PC-9 (cell line): ENCODE measurements at regions not wholly inside any gene's neighbourhood (a gene's known extent, or its start where the extent isn't known, plus 50 kb on each side); places are given as distances from the start of the nearest gene placed in this dataset.
"Not testable (repeated sequence)": the region's sequence is repeated elsewhere in the genome, so short reads cannot be mapped to it uniquely, and the experiment has no call there.

ENCODE experiments used
- BruUV-seq: library from RNA; stranded (reverse); fragments of 400-500 nt; replicated peaks from 2 replicates; lab custom pipeline; 2021; lab: Mats Ljungman, UMichigan
- CTCF ChIA-PET: fragments of 300-600 bp; sonication (Branson Sonifier 250); formaldehyde crosslinking; loops from one replicate; lab custom pipeline; 2022; ENCODE audit warnings: antibody characterized with exemption; lab: Charles Lee
- POLR2A ChIA-PET: fragments of 300-600 bp; sonication (Branson Sonifier 250); formaldehyde crosslinking; loops from one replicate; lab custom pipeline; 2022; ENCODE audit warnings: antibody characterized with exemption; ENCODE audit not compliant: unreplicated experiment; lab: Charles Lee
- DNase-seq, 2 experiments: peaks; one replicate each; pipeline versions ENCODE4 v3.0.0 to v3.0.0-alpha.2; 2015 to 2022; ENCODE audit warnings: mixed read lengths in 1 of 2
- H2AFZ ChIP-seq: fragments of 200-600 bp; sonication (generic); 2 replicates; pipeline ENCODE4 v1.8.1; 2017; ENCODE audit warnings: antibody characterized with exemption
- H3F3A ChIP-seq: fragments of 200-600 bp; sonication (generic); 2 replicates; pipeline ENCODE4 v1.8.1; 2017; ENCODE audit warnings: antibody characterized with exemption, mild to moderate bottlenecking, low read depth; ENCODE audit not compliant: insufficient read depth
- H3K27ac ChIP-seq: fragments of 200-600 bp; sonication (generic); 2 replicates; pipeline ENCODE4 v1.6.1; 2016; ENCODE audit warnings: mixed run types
- H3K27me3 ChIP-seq: fragments of 200-600 bp; sonication (generic); 2 replicates; pipeline ENCODE4 v1.6.1; 2016; ENCODE audit warnings: low read depth, mixed run types; ENCODE audit not compliant: insufficient read depth
- H3K36me3 ChIP-seq: fragments of 200-600 bp; sonication (generic); 2 replicates; pipeline ENCODE4 v1.6.1; 2016; ENCODE audit warnings: low read depth, mixed run types
- H3K4me1 ChIP-seq: fragments of 200-600 bp; sonication (generic); replicated peaks from 2 replicates; pipeline ENCODE4 v1.6.1; 2016; ENCODE audit warnings: mixed run types; ENCODE audit not compliant: insufficient read depth
- H3K4me2 ChIP-seq: fragments of 200-600 bp; sonication (generic); 2 replicates; pipeline ENCODE4 v1.6.1; 2017; ENCODE audit warnings: mixed run types
- H3K4me3 ChIP-seq: fragments of 200-600 bp; sonication (generic); 2 replicates; pipeline ENCODE4 v1.6.1; 2016; ENCODE audit warnings: mixed run types
- H3K79me2 ChIP-seq: fragments of 200-600 bp; sonication (generic); 2 replicates; pipeline ENCODE4 v1.6.1; 2017; ENCODE audit warnings: low read depth, mixed run types
- H3K9me2 ChIP-seq: fragments of 200-600 bp; sonication (generic); 2 replicates; pipeline ENCODE4 v1.8.1; 2017; ENCODE audit warnings: mild to moderate bottlenecking; ENCODE audit not compliant: insufficient read depth
- H3K9me3 ChIP-seq: fragments of 200-600 bp; sonication (generic); 2 replicates; pipeline ENCODE4 v1.8.1; 2016; ENCODE audit warnings: low read depth; ENCODE audit not compliant: insufficient read depth
- H4K20me1 ChIP-seq: fragments of 200-600 bp; sonication (generic); 2 replicates; pipeline ENCODE4 v1.8.1; 2017; ENCODE audit not compliant: insufficient read depth
- EZH2 ChIP-seq: fragments of 200-600 bp; sonication (generic); IDR thresholded peaks from 2 replicates; pipeline ENCODE4 v1.8.0; 2017; ENCODE audit warnings: antibody characterized with exemption, low read depth
- intact Hi-C: fragments of 100-400 bp; cut with micrococcal nuclease; formaldehyde crosslinking; loops from one replicate; pipeline ENCODE4 v1.10.0; 2022; ENCODE audit not compliant: unreplicated experiment
- TF ChIP-seq, protein P1 (sequence below): fragments of 200-600 bp; sonication (generic); conservative IDR thresholded peaks from 2 replicates; pipeline ENCODE4 v1.6.1; 2017; ENCODE audit warnings: mixed run types, antibody characterized with exemption, mild to moderate bottlenecking, moderate library complexity

DNA sequence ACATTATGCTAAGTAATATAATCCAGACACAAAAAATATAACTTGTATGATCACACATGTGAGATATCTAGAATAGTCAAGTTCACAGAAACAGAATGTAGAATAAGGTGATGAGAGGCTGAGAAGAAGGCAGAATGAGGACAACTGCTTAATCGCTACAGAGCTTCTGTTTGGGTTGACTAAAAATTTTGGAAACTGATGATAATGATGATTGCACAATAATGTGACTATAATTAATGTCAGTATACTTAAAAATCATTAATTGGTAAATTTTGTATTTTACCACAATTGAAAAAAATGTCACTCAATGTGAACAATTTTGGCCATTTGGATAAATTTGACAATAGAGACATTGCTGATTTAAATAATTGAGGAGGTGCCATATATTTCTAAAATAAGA is 1374.4 kb upstream of the CDH8 start:
- no peak overlapping the region for H3K4me3 ChIP-seq
- no peaks in the 10 kb centered on the region; the same call in 1 of the 2 replicates for H3K9me2 ChIP-seq
- DNase-seq, result no peak
- no peaks in the 10 kb centered on the region for H3K9me3 ChIP-seq
- no peaks in the 10 kb centered on the region for H3K27me3 ChIP-seq
- no peak for TF ChIP-seq EZH2
- TF ChIP-seq, protein P1, sequence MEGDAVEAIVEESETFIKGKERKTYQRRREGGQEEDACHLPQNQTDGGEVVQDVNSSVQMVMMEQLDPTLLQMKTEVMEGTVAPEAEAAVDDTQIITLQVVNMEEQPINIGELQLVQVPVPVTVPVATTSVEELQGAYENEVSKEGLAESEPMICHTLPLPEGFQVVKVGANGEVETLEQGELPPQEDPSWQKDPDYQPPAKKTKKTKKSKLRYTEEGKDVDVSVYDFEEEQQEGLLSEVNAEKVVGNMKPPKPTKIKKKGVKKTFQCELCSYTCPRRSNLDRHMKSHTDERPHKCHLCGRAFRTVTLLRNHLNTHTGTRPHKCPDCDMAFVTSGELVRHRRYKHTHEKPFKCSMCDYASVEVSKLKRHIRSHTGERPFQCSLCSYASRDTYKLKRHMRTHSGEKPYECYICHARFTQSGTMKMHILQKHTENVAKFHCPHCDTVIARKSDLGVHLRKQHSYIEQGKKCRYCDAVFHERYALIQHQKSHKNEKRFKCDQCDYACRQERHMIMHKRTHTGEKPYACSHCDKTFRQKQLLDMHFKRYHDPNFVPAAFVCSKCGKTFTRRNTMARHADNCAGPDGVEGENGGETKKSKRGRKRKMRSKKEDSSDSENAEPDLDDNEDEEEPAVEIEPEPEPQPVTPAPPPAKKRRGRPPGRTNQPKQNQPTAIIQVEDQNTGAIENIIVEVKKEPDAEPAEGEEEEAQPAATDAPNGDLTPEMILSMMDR, result no peak
- no peak overlapping the region for H2AFZ ChIP-seq
- CTCF ChIA-PET, result no interaction called here
- intact Hi-C loops, result no loop called here
- H4K20me1 ChIP-seq, result no peaks in the 10 kb centered on the region
- H3F3A ChIP-seq, result no peaks in the 10 kb centered on the region
- no peaks in the 10 kb centered on the region for H3K4me1 ChIP-seq
- no peaks in the 10 kb centered on the region for H3K36me3 ChIP-seq
- H3K4me2 ChIP-seq, result no peak overlapping the region
- BruUV-seq, result no TSS peak
- no peak overlapping the region for H3K27ac ChIP-seq
- POLR2A ChIA-PET, result no interaction called here
- H3K79me2 ChIP-seq, result no peaks in the 10 kb centered on the region

DNA sequence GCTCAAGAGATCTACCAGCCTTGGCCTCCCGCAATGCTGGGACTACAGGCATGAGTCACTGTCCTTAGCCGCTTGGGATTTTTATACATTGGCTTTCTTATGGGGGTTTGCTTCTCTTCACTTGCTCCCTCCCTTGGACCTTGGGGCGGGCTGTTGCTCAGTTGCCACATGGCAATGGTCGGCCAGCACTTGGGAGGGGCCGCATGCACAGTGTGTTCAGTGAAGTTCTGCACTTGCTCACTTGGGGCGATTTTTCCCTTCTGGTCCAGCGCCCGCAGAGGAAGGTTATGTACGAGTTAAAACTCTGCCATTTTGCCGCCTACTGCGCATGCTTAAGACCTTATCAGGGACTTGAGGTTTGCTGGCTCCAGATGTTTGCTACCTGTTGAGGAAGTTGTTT is 1367.6 kb upstream of the CDH8 start:
- Histone ChIP-seq H3K79me2 (no peaks in the 10 kb centered on the region), H4K20me1 (peaks cover 6% of the 10 kb centered on the region; the same call in 1 of the 2 replicates), H3K27me3 (no peaks in the 10 kb centered on the region), H3K4me2 (no peak overlapping the region), H3K9me2 (no peaks in the 10 kb centered on the region), H3K9me3 (no peaks in the 10 kb centered on the region), H3K36me3 (no peaks in the 10 kb centered on the region), H3K4me1 (no peaks in the 10 kb centered on the region), H2AFZ (no peak overlapping the region), H3K27ac (no peak overlapping the region), H3K4me3 (no peak overlapping the region), H3F3A (no peaks in the 10 kb centered on the region)
- no TSS peak for BruUV-seq
- intact Hi-C loops, result no loop called here
- DNase-seq, result no peak
- ChIA-PET CTCF (no interaction called here), POLR2A (no interaction called here)
- TF ChIP-seq, protein P1, result no peak
- TF ChIP-seq EZH2, result no peak

DNA sequence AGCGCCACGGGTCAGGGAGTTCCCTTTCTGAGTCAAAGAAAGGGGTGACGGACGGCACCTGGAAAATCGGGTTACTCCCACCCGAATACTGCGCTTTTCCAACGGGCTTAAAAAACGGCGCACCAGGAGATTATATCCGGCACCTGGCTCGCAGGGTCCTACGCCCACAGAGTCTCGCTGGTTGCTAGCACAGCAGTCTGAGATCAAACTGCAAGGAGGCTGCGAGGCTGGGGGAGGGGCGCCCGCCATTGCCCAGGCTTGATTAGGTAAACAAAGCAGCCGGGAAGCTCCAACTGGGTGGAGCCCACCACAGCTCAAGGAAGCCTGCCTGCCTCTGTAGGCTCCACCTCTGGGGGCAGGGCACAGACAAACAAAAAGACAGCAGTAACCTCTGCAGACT is 1352.0 kb upstream of the CDH8 start:
- H3K27me3 ChIP-seq, H3K9me2 ChIP-seq, H3K4me2 ChIP-seq, H4K20me1 ChIP-seq, H2AFZ ChIP-seq, H3K9me3 ChIP-seq, H3K4me1 ChIP-seq, intact Hi-C loops, H3K79me2 ChIP-seq, CTCF ChIA-PET, POLR2A ChIA-PET, DNase-seq, H3K4me3 ChIP-seq, BruUV-seq, H3K27ac ChIP-seq, H3F3A ChIP-seq, H3K36me3 ChIP-seq: not testable (repeated sequence)

DNA sequence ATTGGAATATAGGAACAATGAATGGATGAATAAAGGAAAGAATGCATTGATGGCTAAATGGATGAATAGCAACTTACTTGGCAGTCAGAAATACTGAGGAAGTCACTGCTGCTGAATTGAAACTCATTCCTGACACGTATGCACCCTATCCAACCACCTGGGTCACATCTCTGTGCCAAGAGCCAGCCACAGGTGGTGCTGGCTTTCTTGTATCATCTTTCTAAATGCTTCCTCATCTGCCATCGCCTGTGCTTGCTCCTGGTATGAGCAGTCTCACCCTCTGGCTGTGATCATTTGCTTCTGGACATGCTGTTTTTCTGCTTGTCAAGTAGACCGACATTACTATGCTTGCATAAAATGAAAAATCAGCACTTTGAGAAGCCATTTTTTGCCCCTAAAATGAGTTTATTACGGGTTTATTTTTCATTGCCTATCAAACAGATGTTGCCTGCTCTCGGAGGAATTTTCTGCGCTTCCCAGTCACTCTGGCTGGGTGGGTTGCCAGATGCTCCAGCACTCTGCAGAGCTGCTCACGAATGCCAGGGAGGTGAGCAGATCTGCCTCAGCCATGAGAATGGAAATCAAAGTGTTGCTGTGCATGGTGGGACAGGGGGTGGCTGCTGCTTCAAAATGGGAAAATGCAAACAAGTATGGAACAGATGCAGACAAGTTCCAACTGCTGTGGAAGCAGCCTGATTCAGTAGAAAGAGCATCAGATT is 1349.6 kb upstream of the CDH8 start:
- H3K79me2 ChIP-seq, result no peaks in the 10 kb centered on the region
- DNase-seq, result no peak
- H3K4me1 ChIP-seq, result no peaks in the 10 kb centered on the region
- no peaks in the 10 kb centered on the region for H3K9me2 ChIP-seq
- POLR2A ChIA-PET, result no interaction called here
- H3K27ac ChIP-seq, result no peak overlapping the region
- TF ChIP-seq EZH2, result no peak
- TF ChIP-seq, protein P1, result no peak
- H2AFZ ChIP-seq, result no peak overlapping the region
- CTCF ChIA-PET, result no interaction called here
- no peaks in the 10 kb centered on the region for H3F3A ChIP-seq
- no TSS peak for BruUV-seq
- H3K27me3 ChIP-seq, result no peaks in the 10 kb centered on the region
- no peak overlapping the region for H3K4me3 ChIP-seq
- H4K20me1 ChIP-seq, result no peaks in the 10 kb centered on the region
- H3K4me2 ChIP-seq, result no peak overlapping the region
- intact Hi-C loops, result no loop called here
- H3K9me3 ChIP-seq, result no peaks in the 10 kb centered on the region
- no peaks in the 10 kb centered on the region for H3K36me3 ChIP-seq
